ENCODE measurements at regions not wholly inside any gene's neighbourhood (a gene's known extent, or its start where the extent isn't known, plus 50 kb on each side); places are given as distances from the start of the nearest gene placed in this dataset.

DNA sequence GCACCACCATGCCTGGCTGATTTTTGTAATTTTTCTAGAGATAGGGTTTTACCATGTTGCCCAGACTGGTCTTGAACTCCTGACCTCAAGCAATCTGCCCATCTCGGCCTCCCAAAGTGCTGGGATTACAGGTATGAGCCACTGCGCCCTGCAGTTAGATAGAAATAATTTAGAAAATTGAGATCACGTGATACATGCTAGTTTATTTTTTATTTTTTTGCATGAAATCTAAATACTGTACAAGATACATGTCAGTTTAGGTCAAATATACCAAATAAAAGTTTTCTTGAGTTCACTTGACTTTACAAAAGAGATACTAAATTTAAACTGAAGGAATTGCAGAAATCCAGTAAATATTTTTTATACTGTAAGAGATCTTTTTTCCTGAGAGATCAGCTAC is 304.2 kb downstream of the YTHDC2 start:
- H3K27me3 ChIP-seq (replicated peaks; ENCODE audit: control insufficient read depth, insufficient read depth, low read length): no peaks in the 10 kb centered on the region
- no peak overlapping the region for H3K4me3 ChIP-seq (replicated peaks; ENCODE audit: low read depth, low read length)
- no peak for TF ChIP-seq CTCF (IDR thresholded peaks at IDR 0.05; ENCODE audit: insufficient read depth, low read length, poor library complexity, severe bottlenecking)
- no peaks in the 10 kb centered on the region for H3K36me3 ChIP-seq (ENCODE audit: control insufficient read depth, insufficient read depth, low read length)
- no peak for DNase-seq (ENCODE audit: extremely low read depth, insufficient read length)

DNA sequence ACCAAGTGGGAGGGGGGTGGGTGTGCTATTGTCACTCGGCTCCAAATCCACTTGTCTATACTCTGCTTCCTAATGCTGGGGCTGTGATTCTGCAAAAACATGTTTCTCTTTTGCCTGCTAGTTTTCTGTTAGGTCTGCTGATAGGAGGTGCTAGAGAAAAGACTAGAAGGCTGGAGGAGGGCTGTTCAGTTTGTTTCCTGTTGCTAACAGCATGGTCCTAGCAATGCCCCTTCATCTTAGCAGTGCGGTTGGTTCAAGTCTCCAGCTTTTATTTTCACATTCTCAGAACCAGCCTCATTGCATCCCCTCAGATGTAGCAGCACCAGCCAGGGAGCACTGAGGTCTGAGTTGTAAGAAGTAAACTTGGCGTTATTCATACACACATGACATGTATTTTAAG is 310.2 kb downstream of the YTHDC2 start:
- Histone ChIP-seq H3K27me3 (replicated peaks; ENCODE audit: control insufficient read depth, insufficient read depth, low read length) (no peaks in the 10 kb centered on the region), H3K4me3 (replicated peaks; ENCODE audit: low read depth, low read length) (no peak overlapping the region), H3K36me3 (ENCODE audit: control insufficient read depth, insufficient read depth, low read length) (no peaks in the 10 kb centered on the region)
- no peak for TF ChIP-seq CTCF (IDR thresholded peaks at IDR 0.05; ENCODE audit: insufficient read depth, low read length, poor library complexity, severe bottlenecking)
- no peak for DNase-seq (ENCODE audit: extremely low read depth, insufficient read length)

- Histone ChIP-seq H3K4me3 (replicated peaks; ENCODE audit: low read depth, low read length) (no peak overlapping the region), H3K36me3 (ENCODE audit: control insufficient read depth, insufficient read depth, low read length) (no peaks in the 10 kb centered on the region), H3K27me3 (replicated peaks; ENCODE audit: control insufficient read depth, insufficient read depth, low read length) (no peaks in the 10 kb centered on the region)
- no peak for DNase-seq (ENCODE audit: extremely low read depth, insufficient read length)
- TF ChIP-seq CTCF (IDR thresholded peaks at IDR 0.05; ENCODE audit: insufficient read depth, low read length, poor library complexity, severe bottlenecking): no peak
These were observed 310.8 kb downstream of the YTHDC2 start for GRCh38 chr5:113824307-113824706.

DNA sequence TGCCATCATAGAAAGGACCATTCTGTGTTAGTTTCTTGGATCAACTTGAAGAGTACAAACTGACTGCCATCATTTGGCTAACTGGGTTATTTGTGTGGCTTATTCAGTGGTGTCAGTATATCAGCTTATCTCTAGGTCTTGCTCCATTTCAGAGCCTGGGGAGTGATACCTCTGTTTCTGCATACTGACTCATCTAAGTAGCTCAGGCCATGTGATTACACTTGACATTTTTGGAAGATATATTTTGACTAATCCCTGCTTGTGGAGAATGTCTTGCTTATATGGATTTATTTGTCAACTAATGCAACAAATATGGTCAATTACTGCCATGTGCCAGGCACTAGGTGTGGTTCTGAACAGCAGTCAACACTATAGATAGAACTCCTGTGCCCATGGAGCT is 311.7 kb downstream of the YTHDC2 start:
- no peak for TF ChIP-seq CTCF (IDR thresholded peaks at IDR 0.05; ENCODE audit: insufficient read depth, low read length, poor library complexity, severe bottlenecking)
- Histone ChIP-seq H3K36me3 (ENCODE audit: control insufficient read depth, insufficient read depth, low read length) (no peaks in the 10 kb centered on the region), H3K27me3 (replicated peaks; ENCODE audit: control insufficient read depth, insufficient read depth, low read length) (no peaks in the 10 kb centered on the region), H3K4me3 (replicated peaks; ENCODE audit: low read depth, low read length) (no peak overlapping the region)
- DNase-seq (ENCODE audit: extremely low read depth, insufficient read length): no peak

- TF ChIP-seq CTCF (IDR thresholded peaks at IDR 0.05; ENCODE audit: insufficient read depth, low read length, poor library complexity, severe bottlenecking): no peak
- no peak for DNase-seq (ENCODE audit: extremely low read depth, insufficient read length)
- no peaks in the 10 kb centered on the region for H3K36me3 ChIP-seq (ENCODE audit: control insufficient read depth, insufficient read depth, low read length)
- H3K27me3 ChIP-seq (replicated peaks; ENCODE audit: control insufficient read depth, insufficient read depth, low read length): no peaks in the 10 kb centered on the region
- H3K4me3 ChIP-seq (replicated peaks; ENCODE audit: low read depth, low read length): no peak overlapping the region
These were observed 333.4 kb downstream of the YTHDC2 start for GRCh38 chr5:113846941-113847340.

DNA sequence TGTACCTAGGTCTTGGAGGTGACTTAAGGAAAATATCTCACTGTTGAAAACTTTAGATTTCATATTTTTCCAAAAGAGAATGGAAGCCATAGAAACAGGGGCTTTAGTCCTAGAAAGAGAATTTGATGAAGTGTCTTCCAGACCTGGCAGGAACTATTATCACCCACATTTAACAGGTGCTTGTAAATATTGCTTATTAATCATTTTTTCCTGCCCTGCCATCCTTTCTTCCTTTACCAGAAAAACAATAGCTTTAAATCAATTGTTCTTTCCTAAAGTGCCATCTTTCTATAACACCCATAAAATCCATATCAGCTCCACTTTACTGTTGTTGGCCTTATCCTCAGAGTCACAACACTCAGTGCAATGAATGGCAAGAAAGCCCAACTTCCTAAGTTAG is 350.9 kb downstream of the YTHDC2 start:
- no peaks in the 10 kb centered on the region; the same call in 1 of the 2 replicates for H3K27me3 ChIP-seq (replicated peaks; ENCODE audit: control insufficient read depth, insufficient read depth, low read length)
- TF ChIP-seq CTCF (IDR thresholded peaks at IDR 0.05; ENCODE audit: insufficient read depth, low read length, poor library complexity, severe bottlenecking): no peak
- no peaks in the 10 kb centered on the region for H3K36me3 ChIP-seq (ENCODE audit: control insufficient read depth, insufficient read depth, low read length)
- DNase-seq (ENCODE audit: extremely low read depth, insufficient read length): no peak
- H3K4me3 ChIP-seq (replicated peaks; ENCODE audit: low read depth, low read length): no peak overlapping the region
